RWPE1 (cell line): ENCODE measurements at regions not wholly inside any gene's neighbourhood (a gene's known extent, or its start where the extent isn't known, plus 50 kb on each side); places are given as distances from the start of the nearest gene placed in this dataset.

Experiments used
- CTCF ChIA-PET: fragments of 350-600 bp; sonication (Branson Sonifier 250); formaldehyde crosslinking; extraction: SDS; loops from one replicate; lab custom pipeline; 2021; lab: Yijun Ruan, JAX
- POLR2A ChIA-PET: fragments of 400-600 bp; formaldehyde crosslinking; extraction: SDS; loops from one replicate; lab custom pipeline; 2020; ENCODE audit warnings: antibody characterized with exemption; ENCODE audit not compliant: low non-redundant PET; lab: Yijun Ruan, JAX
- DNase-seq: peaks from one replicate; pipeline ENCODE4 v3.0.0; 2012; ENCODE audit warnings: low spot score
- H3K27ac ChIP-seq: fragments of 450-650 bp; 2 replicates; pipeline ENCODE4 v1.5.1; 2017
- CTCF ChIP-seq: fragments of 450-650 bp; conservative IDR thresholded peaks from 2 replicates; pipeline ENCODE4 v1.5.1; 2017; ENCODE audit warnings: low read depth, mild to moderate bottlenecking

- DNase-seq: no peak
- TF ChIP-seq CTCF: no peak
- ChIA-PET CTCF (no interaction called here), POLR2A (no interaction called here)
- H3K27ac ChIP-seq: no peak overlapping the region
Observed at GRCh38 chr13:68806125-68806524, 1301.5 kb upstream of the ATXN8OS start.

DNA sequence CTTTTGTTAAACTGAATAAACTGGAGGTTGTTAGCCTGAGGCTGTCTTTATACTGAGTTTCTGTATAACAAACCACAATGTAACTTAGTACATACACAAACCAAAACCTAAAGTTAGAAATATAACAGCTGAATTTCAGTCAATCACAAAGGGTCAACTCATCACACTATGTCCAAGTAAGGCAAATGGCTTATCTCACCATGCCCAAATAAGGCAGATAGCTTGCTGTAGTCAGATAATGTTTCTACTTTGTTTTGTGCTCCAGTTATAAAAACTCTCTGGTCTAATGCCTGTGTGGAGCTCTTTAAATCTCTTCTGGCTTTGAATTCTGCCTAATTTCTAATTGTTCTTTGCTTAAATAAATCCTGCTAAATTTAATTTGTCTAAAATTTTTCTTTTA, 1323.4 kb upstream of the ATXN8OS start:
- no peak overlapping the region for H3K27ac ChIP-seq
- DNase-seq: no peak
- no peak for TF ChIP-seq CTCF
- ChIA-PET CTCF (no interaction called here), POLR2A (no interaction called here)

- no peak for DNase-seq
- POLR2A ChIA-PET: no interaction called here
- H3K27ac ChIP-seq: no peak overlapping the region
- CTCF ChIA-PET: interaction anchor here (0.6 kb wide), 1 partner anchor 231 kb away, joined by 4 read pairs; no protein-coding TSS in a partner anchor
- no peak for TF ChIP-seq CTCF
Observed at GRCh38 chr13:68759617-68760016, 1348.0 kb upstream of the ATXN8OS start.

DNA sequence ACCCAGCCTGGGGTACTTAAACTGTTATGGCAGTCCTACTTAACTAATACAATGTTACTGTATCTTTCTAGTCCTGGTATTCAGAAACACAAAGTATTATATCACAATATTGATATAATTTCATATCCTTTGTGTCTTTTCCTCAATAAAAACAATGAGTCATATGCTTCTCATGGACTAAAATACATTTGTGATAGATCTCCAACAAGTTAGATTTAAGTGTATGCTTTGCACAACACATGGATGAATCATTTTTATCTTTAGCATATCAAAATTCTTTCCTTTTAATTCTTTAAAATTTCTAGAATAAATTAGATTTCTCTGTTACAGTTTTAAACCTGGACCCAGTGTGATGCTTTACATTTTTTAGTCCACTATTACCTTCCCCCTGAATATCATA, 1357.8 kb upstream of the ATXN8OS start:
- POLR2A ChIA-PET: no interaction called here
- DNase-seq: no peak
- no peak for TF ChIP-seq CTCF
- H3K27ac ChIP-seq: no peak overlapping the region
- CTCF ChIA-PET: no interaction called here

GRCh38 chr13:68748038-68748437, 1359.6 kb upstream of the ATXN8OS start:
- H3K27ac ChIP-seq: no peak overlapping the region
- no peak for DNase-seq
- CTCF ChIA-PET: no interaction called here

GRCh38 chr13:68745502-68745901, 1362.1 kb upstream of the ATXN8OS start:
- POLR2A ChIA-PET: no interaction called here
- no peak for DNase-seq
- no peak overlapping the region for H3K27ac ChIP-seq
- CTCF ChIA-PET: no interaction called here
- no peak for TF ChIP-seq CTCF

More at GRCh38 chr13:68748038-68748437, 1359.6 kb upstream of the ATXN8OS start:
- TF ChIP-seq CTCF: no peak
- POLR2A ChIA-PET: no interaction called here

DNA sequence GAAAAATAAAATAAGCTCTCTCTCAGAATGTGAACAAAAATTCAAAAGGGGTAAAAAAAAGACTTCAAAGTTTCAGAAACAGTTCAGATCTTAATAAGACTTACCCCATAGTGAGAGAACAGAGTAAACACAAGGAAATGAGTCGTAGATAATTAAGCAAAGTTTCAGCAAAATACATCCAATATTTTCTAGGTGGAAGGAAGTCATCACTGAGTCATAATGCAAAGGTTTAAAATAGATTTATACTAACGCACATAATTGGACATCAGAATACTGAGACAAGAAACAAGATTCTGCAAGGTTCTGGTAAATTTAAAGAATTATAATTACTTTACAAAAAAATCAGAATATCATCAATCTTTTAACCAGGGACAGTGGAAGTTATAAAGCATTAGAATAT, 1370.7 kb upstream of the ATXN8OS start:
- CTCF ChIA-PET: no interaction called here
- POLR2A ChIA-PET: no interaction called here
- DNase-seq: no peak
- no peak for TF ChIP-seq CTCF
- H3K27ac ChIP-seq: no peak overlapping the region
